Suprapubic skin (tissue), 4 donors: ENCODE measurements at regions not wholly inside any gene's neighbourhood (a gene's known extent, or its start where the extent isn't known, plus 50 kb on each side); places are given as distances from the start of the nearest gene placed in this dataset.

Experiments
- DNase-seq, 2 donors: peaks; one replicate each; pipeline ENCODE4 v3.0.0-alpha.2; 2019; ENCODE audit warnings: low spot score in 2 of 2
- H3K27ac ChIP-seq: fragments of 200-600 bp; sonication (generic); one replicate; pipeline ENCODE4 v1.5.1; 2019
- H3K27me3 ChIP-seq: fragments of 200-600 bp; sonication (generic); one replicate; pipeline ENCODE4 v1.5.1; 2019
- H3K36me3 ChIP-seq: fragments of 200-600 bp; sonication (generic); one replicate; pipeline ENCODE4 v1.5.1; 2019
- H3K4me1 ChIP-seq: fragments of 200-600 bp; sonication (generic); one replicate; pipeline ENCODE4 v1.5.1; 2019
- H3K4me3 ChIP-seq: fragments of 200-600 bp; sonication (generic); one replicate; pipeline ENCODE4 v1.5.1; 2019; ENCODE audit warnings: mild to moderate bottlenecking
- H3K9me3 ChIP-seq: fragments of 200-600 bp; sonication (generic); one replicate; pipeline ENCODE4 v1.5.1; 2019
- CTCF ChIP-seq, 2 donors: fragments of 200-600 bp in 1 of 2; fragments of 450-650 bp in 1 of 2; sonication (generic) in 1 of 2; IDR thresholded peaks; one replicate each; pipeline ENCODE4 v1.5.1; 2016 to 2019; ENCODE audit warnings: antibody characterized with exemption in 2 of 2, mild to moderate bottlenecking in 1 of 2, moderate library complexity in 1 of 2
- EP300 ChIP-seq: sonication (generic); formaldehyde crosslinking; IDR thresholded peaks from one replicate; pipeline ENCODE4 v1.6.1; 2017; ENCODE audit warnings: antibody characterized with exemption
- POLR2A ChIP-seq, 2 donors: fragments of 450-650 bp; IDR thresholded peaks; one replicate each; pipeline ENCODE4 v1.6.1; 2017; ENCODE audit warnings: antibody characterized with exemption in 2 of 2, mild to moderate bottlenecking in 2 of 2, moderate library complexity in 2 of 2
- POLR2AphosphoS5 ChIP-seq, 3 donors: sonication (generic); formaldehyde crosslinking; IDR thresholded peaks; one replicate each; pipeline ENCODE4 v1.6.1; 2017; ENCODE audit warnings: antibody characterized with exemption in 3 of 3
- WGBS: methylation state at CpG from one replicate; pipeline ENCODE4 v1.1.5; 2018; 5-methylcytosine and 5-hydroxymethylcytosine counted together

GRCh38 chr12:75883241-75883640 lies 148.3 kb downstream of the PHLDA1 start:
- Histone ChIP-seq H3K27ac (no peak overlapping the region), H3K36me3 (no peaks in the 10 kb centered on the region), H3K4me1 (peaks cover 2% of the 10 kb centered on the region), H3K4me3 (no peak overlapping the region), H3K9me3 (no peaks in the 10 kb centered on the region), H3K27me3 (no peaks in the 10 kb centered on the region)
- no peak for DNase-seq
- WGBS: 63% methylated on average over 3 of the region's 3 CpGs
- TF ChIP-seq POLR2AphosphoS5 (IDR thresholded peaks at IDR 0.05) (no peak), EP300 (no peak), CTCF (IDR thresholded peaks at IDR 0.05) (no peak), POLR2A (IDR thresholded peaks at IDR 0.05) (no peak)

GRCh38 chr12:75882421-75882820 lies 149.2 kb downstream of the PHLDA1 start:
- Histone ChIP-seq H3K4me3 (no peak overlapping the region), H3K9me3 (no peaks in the 10 kb centered on the region), H3K27ac (no peak overlapping the region), H3K27me3 (no peaks in the 10 kb centered on the region), H3K4me1 (peaks cover 10% of the 10 kb centered on the region), H3K36me3 (no peaks in the 10 kb centered on the region)
- no peak for DNase-seq
- no peak for TF ChIP-seq POLR2A (IDR thresholded peaks at IDR 0.05)
- TF ChIP-seq CTCF (IDR thresholded peaks at IDR 0.05): no peak
- no peak for TF ChIP-seq POLR2AphosphoS5 (IDR thresholded peaks at IDR 0.05)
- no peak for TF ChIP-seq EP300
- WGBS: 66% methylated on average over 3 of the region's 3 CpGs

DNA sequence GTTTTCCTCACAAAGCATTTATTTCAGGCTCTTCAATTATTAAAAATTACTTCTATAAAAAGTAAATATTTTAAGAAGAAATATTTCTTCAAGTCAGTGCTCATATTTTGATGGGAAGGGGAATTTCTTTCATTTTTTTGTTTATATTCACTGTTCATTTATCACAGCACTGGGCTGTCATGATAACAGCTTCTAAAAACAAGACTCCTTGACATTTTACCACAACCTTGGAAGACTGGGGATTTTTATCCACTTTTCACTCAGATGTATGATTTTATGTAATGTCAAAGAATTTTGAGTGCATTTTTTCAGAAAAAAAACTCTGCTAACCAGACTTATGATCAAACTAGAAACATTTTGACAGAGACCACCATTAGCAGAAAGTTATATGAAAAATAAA lies 149.7 kb downstream of the PHLDA1 start:
- H3K4me3 ChIP-seq: no peak overlapping the region
- H3K9me3 ChIP-seq: no peaks in the 10 kb centered on the region
- H3K36me3 ChIP-seq: no peaks in the 10 kb centered on the region
- peaks cover 15% of the 10 kb centered on the region for H3K4me1 ChIP-seq
- H3K27me3 ChIP-seq: no peaks in the 10 kb centered on the region
- H3K27ac ChIP-seq: no peak overlapping the region
- no peak for DNase-seq
- TF ChIP-seq CTCF (IDR thresholded peaks at IDR 0.05) (no peak), POLR2A (IDR thresholded peaks at IDR 0.05) (no peak), POLR2AphosphoS5 (IDR thresholded peaks at IDR 0.05) (no peak), EP300 (no peak)

GRCh38 chr12:75877763-75878621 lies 153.6 kb downstream of the PHLDA1 start:
- no peaks in the 10 kb centered on the region for H3K27me3 ChIP-seq
- WGBS: 35% methylated on average over 13 of the region's 13 CpGs
- no peak for DNase-seq
- H3K4me3 ChIP-seq: no peak overlapping the region
- no peak overlapping the region for H3K27ac ChIP-seq
- H3K4me1 ChIP-seq: peaks cover 19% of the 10 kb centered on the region
- no peaks in the 10 kb centered on the region for H3K9me3 ChIP-seq
- no peaks in the 10 kb centered on the region for H3K36me3 ChIP-seq
- TF ChIP-seq POLR2AphosphoS5 (IDR thresholded peaks at IDR 0.05) (no peak), CTCF (IDR thresholded peaks at IDR 0.05) (no peak), EP300 (no peak), POLR2A (IDR thresholded peaks at IDR 0.05) (no peak)

- no peak for DNase-seq
- Histone ChIP-seq H3K27me3 (no peaks in the 10 kb centered on the region), H3K4me3 (no peak overlapping the region), H3K9me3 (no peaks in the 10 kb centered on the region), H3K27ac (no peak overlapping the region), H3K36me3 (no peaks in the 10 kb centered on the region), H3K4me1 (peaks cover 19% of the 10 kb centered on the region)
- WGBS: 51% methylated on average over 4 of the region's 4 CpGs
- TF ChIP-seq EP300: no peak
- no peak for TF ChIP-seq CTCF (IDR thresholded peaks at IDR 0.05)
- no peak for TF ChIP-seq POLR2A (IDR thresholded peaks at IDR 0.05)
Observed at GRCh38 chr12:75876832-75877762, 154.5 kb downstream of the PHLDA1 start.
